GM12891 (cell line): ENCODE measurements at regions not wholly inside any gene's neighbourhood (a gene's known extent, or its start where the extent isn't known, plus 50 kb on each side); places are given as distances from the start of the nearest gene placed in this dataset.

Source experiments
- POLR2A ChIP-seq: IDR thresholded peaks from 2 replicates; pipeline ENCODE4 v1.6.1; 2011; ENCODE audit warnings: low read depth, low read length, control low read depth
- POLR2AphosphoS5 ChIP-seq: IDR thresholded peaks from 2 replicates; pipeline ENCODE4 v1.6.1; 2011; ENCODE audit warnings: low read depth, low read length, control low read depth
- POU2F2 ChIP-seq: IDR thresholded peaks from 2 replicates; pipeline ENCODE4 v1.6.1; 2011; ENCODE audit warnings: low read depth, mild to moderate bottlenecking, control low read depth, low read length, moderate library complexity
- SPI1 ChIP-seq: IDR thresholded peaks from 2 replicates; pipeline ENCODE4 v1.6.1; 2011; ENCODE audit warnings: low read depth, low read length, control low read depth
- TAF1 ChIP-seq: IDR thresholded peaks from 2 replicates; pipeline ENCODE4 v1.6.1; 2011; ENCODE audit warnings: low read depth, low read length, control low read depth

GRCh38 chr16:60646631-60647030 lies 1389.6 kb downstream of the CDH8 start:
- TF ChIP-seq POLR2AphosphoS5 (no peak), POLR2A (no peak), TAF1 (no peak), POU2F2 (no peak), SPI1 (no peak)
